OCI-LY1 (cell line): ENCODE measurements at regions not wholly inside any gene's neighbourhood (a gene's known extent, or its start where the extent isn't known, plus 50 kb on each side); places are given as distances from the start of the nearest gene placed in this dataset.

Experiments used
- EZH2 ChIP-seq: fragments of 200-600 bp; sonication (generic), shearing (Covaris generic); IDR thresholded peaks from 2 replicates; pipeline ENCODE4 v1.8.0; 2017; ENCODE audit warnings: borderline replicate concordance, mixed run types, mild to moderate bottlenecking, antibody characterized with exemption, low read length, moderate library complexity, mixed read lengths
- TF ChIP-seq, protein P1 (sequence below): fragments of 200-600 bp; sonication (generic), shearing (Covaris generic); IDR thresholded peaks from 2 replicates; pipeline ENCODE4 v1.5.1; 2017; ENCODE audit warnings: mild to moderate bottlenecking, antibody characterized with exemption, low read length, moderate library complexity, mixed read lengths

DNA sequence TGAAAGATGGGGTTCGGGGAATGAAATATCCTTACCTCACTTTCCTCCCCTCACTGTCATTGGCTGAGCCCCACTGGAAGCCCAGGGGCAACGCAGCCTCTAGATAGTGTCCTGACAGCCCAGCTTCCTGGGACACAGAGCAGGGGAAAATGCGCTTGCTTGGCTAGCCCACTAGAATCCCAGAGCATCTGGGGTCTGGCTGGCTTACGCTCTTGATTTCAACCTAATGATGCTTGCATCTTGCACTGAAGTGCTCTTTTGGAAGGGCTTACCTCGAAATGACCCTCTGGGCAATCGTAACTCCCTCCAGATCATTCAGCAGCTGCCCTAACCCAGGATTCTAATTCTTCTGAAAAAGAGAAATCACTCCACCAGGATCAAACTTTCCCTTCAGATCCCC, 147.6 kb downstream of the SOX9 start:
- TF ChIP-seq, protein P1, sequence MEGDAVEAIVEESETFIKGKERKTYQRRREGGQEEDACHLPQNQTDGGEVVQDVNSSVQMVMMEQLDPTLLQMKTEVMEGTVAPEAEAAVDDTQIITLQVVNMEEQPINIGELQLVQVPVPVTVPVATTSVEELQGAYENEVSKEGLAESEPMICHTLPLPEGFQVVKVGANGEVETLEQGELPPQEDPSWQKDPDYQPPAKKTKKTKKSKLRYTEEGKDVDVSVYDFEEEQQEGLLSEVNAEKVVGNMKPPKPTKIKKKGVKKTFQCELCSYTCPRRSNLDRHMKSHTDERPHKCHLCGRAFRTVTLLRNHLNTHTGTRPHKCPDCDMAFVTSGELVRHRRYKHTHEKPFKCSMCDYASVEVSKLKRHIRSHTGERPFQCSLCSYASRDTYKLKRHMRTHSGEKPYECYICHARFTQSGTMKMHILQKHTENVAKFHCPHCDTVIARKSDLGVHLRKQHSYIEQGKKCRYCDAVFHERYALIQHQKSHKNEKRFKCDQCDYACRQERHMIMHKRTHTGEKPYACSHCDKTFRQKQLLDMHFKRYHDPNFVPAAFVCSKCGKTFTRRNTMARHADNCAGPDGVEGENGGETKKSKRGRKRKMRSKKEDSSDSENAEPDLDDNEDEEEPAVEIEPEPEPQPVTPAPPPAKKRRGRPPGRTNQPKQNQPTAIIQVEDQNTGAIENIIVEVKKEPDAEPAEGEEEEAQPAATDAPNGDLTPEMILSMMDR, result no peak
- no peak for TF ChIP-seq EZH2
